GM21381 (cell line): ENCODE measurements at regions not wholly inside any gene's neighbourhood (a gene's known extent, or its start where the extent isn't known, plus 50 kb on each side); places are given as distances from the start of the nearest gene placed in this dataset.

ENCODE experiments used
- ATAC-seq: cut with Tn5 transposase; IDR thresholded peaks from one replicate; pipeline ENCODE4 v1.9.1; 2021; ENCODE audit warnings: mild to moderate bottlenecking, moderate library complexity; ENCODE audit not compliant: unreplicated experiment

GRCh38 chrX:20393944-20394343 lies 127.2 kb upstream of the RPS6KA3 start:
- ATAC-seq = no peak

DNA sequence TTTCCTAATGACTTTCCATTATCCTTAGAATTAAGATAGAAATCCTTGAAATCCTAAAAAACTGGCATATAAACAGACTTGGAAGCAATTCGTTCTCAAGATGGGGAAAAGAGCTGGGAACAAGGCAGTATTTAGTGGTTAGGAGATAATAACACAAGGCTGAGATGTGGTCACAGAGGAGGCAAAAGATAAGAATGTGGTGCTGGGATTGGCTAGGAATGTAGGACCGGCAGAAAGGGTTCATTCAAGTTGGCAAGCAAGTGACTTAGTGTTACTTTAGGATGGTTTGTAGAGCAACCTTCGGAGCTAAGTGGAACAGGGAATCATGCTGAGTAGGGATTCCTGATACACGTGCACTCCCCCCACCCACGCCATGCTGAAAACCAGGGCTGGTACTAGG lies 121.9 kb upstream of the RPS6KA3 start:
- no peak for ATAC-seq

DNA sequence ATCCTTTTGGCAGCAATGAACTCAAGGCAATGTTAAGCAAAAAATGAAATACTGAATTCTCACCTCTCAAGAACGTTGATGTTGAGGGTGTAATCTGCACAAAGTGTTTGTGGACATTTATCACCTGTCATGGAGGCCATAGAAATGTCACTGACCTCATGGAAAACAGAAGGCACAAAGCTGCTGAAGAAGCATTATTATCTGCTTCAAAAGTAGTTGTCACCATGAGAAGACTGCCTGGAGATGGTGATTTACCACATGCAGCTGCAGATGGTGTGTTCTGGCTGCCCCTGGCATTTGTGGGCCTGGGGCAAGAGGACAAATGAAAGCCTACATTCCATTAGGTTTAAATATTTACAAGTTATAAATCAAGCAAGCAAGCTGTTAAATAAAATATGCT lies 116.8 kb upstream of the RPS6KA3 start:
- ATAC-seq = no peak

DNA sequence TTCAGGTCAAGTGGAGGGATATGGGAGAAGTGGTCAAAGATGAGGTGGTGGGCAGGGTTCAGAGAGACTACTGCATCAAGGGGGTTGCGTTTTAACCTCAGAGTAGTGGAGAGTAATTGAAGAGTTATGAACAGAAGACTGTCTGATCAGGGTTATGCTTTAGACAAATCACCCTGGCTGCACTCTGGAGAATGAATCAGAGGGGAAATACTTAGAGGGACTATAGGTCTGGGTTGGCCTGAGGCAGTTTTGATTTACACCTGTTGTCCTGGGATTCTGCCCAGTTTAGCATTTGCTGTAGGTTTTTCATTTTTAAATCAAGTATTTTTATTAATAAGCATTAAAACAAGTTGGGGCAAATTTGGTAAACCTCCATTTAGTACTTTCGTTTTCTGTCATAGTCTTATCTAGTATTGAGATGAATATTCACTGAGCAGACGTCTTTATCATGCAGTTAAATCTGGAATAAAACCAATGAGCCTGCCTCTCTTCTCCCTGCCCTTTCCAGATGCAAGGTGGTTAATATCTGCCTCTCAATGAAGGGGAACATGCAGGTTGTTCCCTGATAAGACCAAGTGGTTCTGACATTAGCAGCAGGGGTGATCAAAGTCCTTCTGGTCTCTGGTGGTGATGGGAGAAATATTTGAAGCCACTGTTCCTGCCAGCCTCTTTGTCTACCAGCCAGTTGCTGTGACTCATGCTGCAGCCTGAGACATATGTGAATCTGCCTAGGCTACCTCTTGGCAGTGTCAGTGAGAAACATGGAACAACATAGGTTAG lies 116.0 kb upstream of the RPS6KA3 start:
- ATAC-seq = peak; percentile 56

GRCh38 chrX:20382082-20382481 lies 115.4 kb upstream of the RPS6KA3 start:
- no peak for ATAC-seq

DNA sequence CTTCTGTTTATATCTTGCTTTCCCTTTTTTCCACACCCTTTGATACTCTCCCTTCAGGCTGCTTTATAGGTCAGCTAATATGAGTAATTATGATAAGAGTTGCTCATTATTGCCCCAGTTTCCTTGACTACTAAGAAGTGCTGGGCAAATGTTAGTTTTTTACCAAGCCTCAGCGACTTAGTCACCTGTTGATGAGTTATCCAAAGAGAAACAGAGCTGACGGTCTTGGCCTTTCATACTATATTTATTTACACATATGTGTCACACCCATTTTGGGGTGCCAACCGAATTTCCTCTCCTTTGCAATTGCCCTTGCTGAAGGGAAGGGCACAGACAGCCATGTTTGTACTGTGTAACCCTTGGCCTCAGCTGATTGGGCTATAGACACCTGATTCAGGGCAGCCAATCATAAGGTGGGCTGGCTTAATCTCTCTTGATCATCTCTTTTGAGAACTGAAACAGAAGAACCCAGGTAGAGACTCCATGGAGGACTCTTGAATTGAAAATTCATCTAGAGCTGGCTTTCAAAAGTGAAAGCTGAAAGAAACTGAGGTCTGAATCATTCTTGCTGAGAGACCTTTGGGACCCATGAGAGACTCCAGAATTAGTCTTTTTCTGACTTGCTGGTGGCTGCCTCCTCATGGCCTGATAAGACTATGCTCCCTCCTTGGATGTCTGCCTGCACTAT lies 111.7 kb upstream of the RPS6KA3 start:
- ATAC-seq = peak; percentile 45

DNA sequence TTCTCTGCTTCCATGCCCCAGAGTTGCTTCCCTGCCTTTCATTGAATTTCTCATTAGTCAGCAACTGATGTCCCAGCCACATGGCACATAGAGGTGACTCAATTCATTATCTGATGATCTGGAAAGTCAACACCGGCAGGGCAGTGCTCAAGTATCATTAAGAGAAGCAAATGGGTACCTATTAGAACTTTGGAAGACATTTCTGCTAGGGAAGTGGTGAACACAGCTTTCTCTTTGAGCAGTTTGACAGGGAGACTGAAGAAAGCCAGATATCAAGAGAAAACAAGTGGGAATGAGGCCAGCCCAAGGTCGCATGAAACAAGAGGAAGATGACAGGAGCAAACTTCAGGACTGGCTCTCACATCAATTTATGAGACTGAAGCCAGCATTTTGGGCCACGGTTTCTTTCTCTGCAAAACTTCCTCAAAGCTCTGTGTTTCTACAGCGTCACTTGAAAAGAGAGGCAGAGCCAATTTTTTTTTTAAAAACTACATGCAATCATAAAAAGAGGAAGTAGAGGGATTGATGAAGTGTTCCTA lies 108.3 kb upstream of the RPS6KA3 start:
- ATAC-seq = no peak

DNA sequence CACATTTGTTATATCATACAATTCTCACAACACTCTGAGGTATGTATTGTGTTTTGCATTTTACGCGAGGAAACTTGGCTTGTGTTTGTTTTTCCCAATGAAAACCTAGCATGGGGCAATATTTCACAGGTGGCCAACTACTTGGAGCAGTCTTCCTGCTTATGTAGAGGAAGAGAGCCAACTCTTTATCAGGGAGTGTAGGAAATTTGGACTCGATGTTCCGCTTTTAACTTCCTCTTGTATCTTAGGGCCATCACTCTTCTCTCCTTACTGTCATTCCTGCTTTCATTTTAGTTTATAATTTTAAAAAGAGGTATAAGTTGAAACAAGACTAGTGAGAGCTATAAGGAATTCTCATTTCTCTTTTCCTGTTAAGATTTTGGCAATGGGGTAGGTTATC lies 107.7 kb upstream of the RPS6KA3 start:
- no peak for ATAC-seq

GRCh38 chrX:20373063-20373462 lies 106.4 kb upstream of the RPS6KA3 start:
- no peak for ATAC-seq

DNA sequence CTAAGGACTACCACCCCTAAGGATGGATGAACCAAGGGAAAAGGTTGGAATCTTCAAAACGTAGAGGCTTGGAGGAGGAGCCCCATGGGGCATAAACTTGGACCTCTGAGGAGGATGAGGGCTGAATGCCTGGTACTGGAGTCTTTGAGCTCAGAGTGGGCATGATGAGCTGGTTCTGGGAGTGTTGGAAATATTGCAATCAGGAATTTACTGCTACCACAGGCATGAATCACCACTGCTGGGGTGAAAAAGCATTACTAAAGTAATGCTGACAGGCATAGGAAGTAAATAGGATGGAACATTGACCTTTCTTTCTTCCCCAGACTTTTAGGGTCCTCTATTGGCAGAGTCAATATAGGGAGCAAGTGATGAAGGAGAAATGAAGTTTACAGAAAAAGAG lies 105.8 kb upstream of the RPS6KA3 start:
- ATAC-seq = no peak

DNA sequence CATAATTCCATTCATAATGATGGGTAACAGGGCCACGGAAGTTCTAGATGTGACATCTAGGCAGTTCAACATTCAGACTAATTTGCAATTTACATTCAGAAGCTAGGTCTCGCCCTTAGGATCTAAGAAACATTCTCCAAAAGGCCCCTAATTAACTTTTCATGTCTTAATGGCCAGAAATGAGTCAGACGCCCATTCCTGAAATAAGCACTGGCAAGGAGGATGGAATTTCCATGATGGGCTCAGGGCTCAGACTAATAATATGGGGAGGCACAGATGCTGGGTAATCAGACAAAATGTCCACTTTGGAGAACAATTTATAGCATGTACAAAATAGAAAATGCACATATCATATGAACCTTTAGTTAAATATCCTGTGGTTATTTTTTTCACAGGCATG lies 102.8 kb upstream of the RPS6KA3 start:
- no peak for ATAC-seq

GRCh38 chrX:20364238-20364637 lies 97.5 kb upstream of the RPS6KA3 start:
- no peak for ATAC-seq

GRCh38 chrX:20363275-20363674 lies 96.6 kb upstream of the RPS6KA3 start:
- ATAC-seq = no peak

DNA sequence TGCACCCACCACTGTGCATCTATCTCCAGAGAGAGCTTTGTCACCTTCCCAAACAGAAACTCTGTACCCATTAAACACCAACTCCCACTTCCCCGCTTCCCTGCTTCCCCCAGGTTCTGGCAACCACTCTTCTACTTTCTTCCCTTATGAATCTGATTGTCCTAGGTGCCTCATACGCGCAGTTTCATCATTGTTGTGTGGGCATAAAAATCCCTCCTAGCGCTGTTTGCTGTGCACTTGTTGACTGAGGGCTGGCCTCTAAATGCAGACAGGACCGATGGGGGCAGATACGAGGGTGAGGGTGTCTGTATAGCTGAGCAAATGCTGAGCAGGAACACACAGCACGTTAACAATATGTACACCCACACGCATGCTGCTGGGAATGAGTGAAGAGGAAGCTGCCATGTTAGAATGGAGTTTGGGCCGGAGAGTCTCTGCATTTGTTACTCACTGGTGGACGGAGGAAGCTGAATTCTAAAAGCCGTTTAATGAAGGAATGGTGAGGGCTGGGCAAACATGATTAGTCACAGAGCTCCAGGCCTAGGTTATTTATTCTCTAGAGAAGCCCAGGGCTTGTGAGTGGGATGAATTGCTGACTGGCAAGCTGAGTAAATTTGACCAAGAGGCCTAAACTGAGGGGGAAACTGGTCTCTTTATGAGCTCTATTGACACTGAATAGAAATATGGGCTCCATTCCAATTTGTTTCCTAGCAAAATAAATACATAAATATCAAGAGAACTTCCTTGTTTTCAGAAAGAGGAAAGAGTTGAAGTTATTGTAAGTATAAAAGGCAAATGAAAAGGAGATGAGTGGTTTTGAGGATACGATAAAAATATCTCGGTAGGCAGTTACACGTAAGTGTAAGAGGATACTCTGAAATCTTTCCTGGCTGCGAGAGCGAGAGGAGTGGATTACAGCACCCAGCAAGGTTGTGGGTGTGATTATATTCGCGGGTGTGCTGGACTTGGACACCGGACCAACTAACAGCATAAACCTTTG lies 95.9 kb upstream of the RPS6KA3 start:
- ATAC-seq = no peak

DNA sequence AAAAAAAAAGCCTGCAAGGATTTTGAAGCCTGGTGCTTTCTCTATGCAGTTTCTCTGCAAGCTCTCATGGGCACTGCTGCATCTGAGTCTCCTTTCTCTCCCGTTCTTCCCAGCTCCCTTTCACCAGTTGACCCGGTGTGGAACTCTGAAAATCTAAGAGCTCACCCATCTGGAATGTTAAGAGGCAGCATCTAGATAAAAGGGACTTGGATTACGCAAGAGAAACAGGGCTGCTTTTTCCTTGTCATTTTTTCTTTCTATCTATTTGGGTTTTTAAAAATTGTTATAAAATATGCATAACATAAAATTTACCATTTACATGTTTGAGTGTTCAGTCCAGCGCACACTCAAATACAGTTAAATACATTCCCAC lies 95.2 kb upstream of the RPS6KA3 start:
- ATAC-seq = no peak

GRCh38 chrX:20361081-20361889 lies 94.6 kb upstream of the RPS6KA3 start:
- no peak for ATAC-seq

GRCh38 chrX:20355187-20355586 lies 88.5 kb upstream of the RPS6KA3 start:
- no peak for ATAC-seq

- no peak for ATAC-seq
These were observed 87.8 kb upstream of the RPS6KA3 start for GRCh38 chrX:20354505-20354904.

- ATAC-seq = peak; percentile 82
These were observed 86.2 kb upstream of the RPS6KA3 start for GRCh38 chrX:20352935-20353336.

GRCh38 chrX:20352504-20352903 lies 85.8 kb upstream of the RPS6KA3 start:
- no peak for ATAC-seq
